ENCODE measurements at regions not wholly inside any gene's neighbourhood (a gene's known extent, or its start where the extent isn't known, plus 50 kb on each side); places are given as distances from the start of the nearest gene placed in this dataset.

DNA sequence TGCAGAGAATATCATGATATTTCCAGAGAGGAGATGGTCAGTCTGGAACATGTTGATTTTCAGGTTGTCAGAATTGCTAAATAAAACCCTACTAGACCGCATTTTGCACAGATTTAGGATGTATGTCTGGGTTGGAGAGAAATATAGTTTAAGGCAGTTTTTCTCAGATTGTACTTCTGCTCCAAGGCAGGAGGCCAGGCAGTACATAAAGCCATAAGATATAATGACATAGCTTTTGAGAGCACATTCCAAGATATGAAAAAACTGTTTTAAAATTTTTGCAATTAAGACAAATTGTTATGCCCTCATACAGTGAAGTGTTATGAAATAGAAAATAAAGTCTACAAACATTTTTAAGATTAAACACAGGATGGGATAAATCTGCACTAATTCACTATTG lies 301.8 kb upstream of the CBLB start:
- Histone ChIP-seq H2AFZ (ENCODE audit: insufficient read depth, low read length, poor library complexity) (no peak overlapping the region), H3K4ac (ENCODE audit: low read depth, low read length) (no peak overlapping the region), H3K18ac (ENCODE audit: low read length) (no peak overlapping the region), H3K9ac (ENCODE audit: low read length) (no peak overlapping the region), H2BK120ac (ENCODE audit: insufficient read depth, low read length, poor library complexity) (no peak overlapping the region), H3K27me3 (ENCODE audit: insufficient read depth, low read length) (no peaks in the 10 kb centered on the region), H3K79me2 (ENCODE audit: control insufficient read depth, insufficient read depth, low read length, poor library complexity) (no peaks in the 10 kb centered on the region), H3K79me1 (ENCODE audit: low read length) (no peaks in the 10 kb centered on the region), H3K4me2 (ENCODE audit: low read length) (no peak overlapping the region), H3K27ac (ENCODE audit: low read depth, low read length) (no peak overlapping the region), H4K8ac (ENCODE audit: low read depth, low read length) (no peak overlapping the region), H4K12ac (ENCODE audit: low read depth, low read length) (no peak overlapping the region), H3K9me3 (ENCODE audit: insufficient read depth, low read depth, low read length) (no peaks in the 10 kb centered on the region), H3K4me1 (ENCODE audit: control insufficient read depth in 1 of 2, insufficient read depth in 2 of 2, low read length in 2 of 2) (no peaks in the 10 kb centered on the region), H2BK5ac (ENCODE audit: low read depth, low read length, poor library complexity) (no peak overlapping the region), H2AK5ac (ENCODE audit: low read length) (no peak overlapping the region), H3K23ac (ENCODE audit: low read length) (no peak overlapping the region), H4K91ac (ENCODE audit: low read depth, low read length) (no peak overlapping the region), H2BK12ac (ENCODE audit: low read length) (no peak overlapping the region), H3K14ac (ENCODE audit: low read length) (no peak overlapping the region), H3K36me3 (ENCODE audit: control insufficient read depth in 1 of 2, insufficient read depth in 2 of 2, low read length in 2 of 2) (no peaks in the 10 kb centered on the region), H3K4me3 (ENCODE audit: low read depth, low read length) (no peak overlapping the region)
- WGBS (ENCODE audit: extremely low coverage, insufficient coverage, insufficient read length), result no CpG with 5 or more reads among the region's 1 CpG
- DNase-seq, result no peak

- Histone ChIP-seq H3K4ac (ENCODE audit: low read depth, low read length) (no peak overlapping the region), H3K18ac (ENCODE audit: low read length) (no peak overlapping the region), H3K4me1 (ENCODE audit: control insufficient read depth in 1 of 2, insufficient read depth in 2 of 2, low read length in 2 of 2) (no peaks in the 10 kb centered on the region), H3K79me2 (ENCODE audit: control insufficient read depth, insufficient read depth, low read length, poor library complexity) (no peaks in the 10 kb centered on the region), H3K4me2 (ENCODE audit: low read length) (no peak overlapping the region), H3K27ac (ENCODE audit: low read depth, low read length) (no peak overlapping the region), H2BK12ac (ENCODE audit: low read length) (no peak overlapping the region), H2BK120ac (ENCODE audit: insufficient read depth, low read length, poor library complexity) (no peak overlapping the region), H3K9ac (ENCODE audit: low read length) (no peak overlapping the region), H4K12ac (ENCODE audit: low read depth, low read length) (no peak overlapping the region), H3K4me3 (ENCODE audit: low read depth, low read length) (no peak overlapping the region), H3K36me3 (ENCODE audit: control insufficient read depth in 1 of 2, insufficient read depth in 2 of 2, low read length in 2 of 2) (no peaks in the 10 kb centered on the region), H2AK5ac (ENCODE audit: low read length) (no peak overlapping the region), H2AFZ (ENCODE audit: insufficient read depth, low read length, poor library complexity) (no peak overlapping the region), H3K9me3 (ENCODE audit: insufficient read depth, low read depth, low read length) (no peaks in the 10 kb centered on the region), H3K79me1 (ENCODE audit: low read length) (no peaks in the 10 kb centered on the region), H3K14ac (ENCODE audit: low read length) (no peak overlapping the region), H3K23ac (ENCODE audit: low read length) (no peak overlapping the region), H4K8ac (ENCODE audit: low read depth, low read length) (no peak overlapping the region), H4K91ac (ENCODE audit: low read depth, low read length) (no peak overlapping the region), H3K27me3 (ENCODE audit: insufficient read depth, low read length) (no peaks in the 10 kb centered on the region), H2BK5ac (ENCODE audit: low read depth, low read length, poor library complexity) (no peak overlapping the region)
- no CpG with 5 or more reads among the region's 4 CpGs for WGBS (ENCODE audit: extremely low coverage, insufficient coverage, insufficient read length)
- DNase-seq, result no peak
These were observed 303.3 kb upstream of the CBLB start for GRCh38 chr3:106172101-106172500.

DNA sequence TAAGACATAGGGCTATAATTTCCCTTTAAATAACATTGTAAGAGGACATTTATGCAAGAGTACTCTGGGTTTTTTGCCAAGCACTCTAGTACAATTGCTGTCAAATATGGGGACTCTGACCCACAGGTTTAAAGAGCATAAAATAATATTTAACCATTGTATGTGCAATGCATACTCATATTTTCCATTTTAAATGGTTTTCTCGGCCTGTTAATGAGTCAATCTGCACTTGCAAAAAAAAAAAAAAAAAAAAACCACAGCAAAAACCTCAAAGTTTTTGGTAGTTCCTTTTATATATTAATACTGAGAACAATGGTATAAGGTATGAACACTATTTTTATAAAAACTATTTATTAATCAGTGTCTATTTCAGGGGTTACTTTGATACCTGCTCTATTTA lies 304.0 kb upstream of the CBLB start:
- no CpG with 5 or more reads among the region's 1 CpG for WGBS (ENCODE audit: extremely low coverage, insufficient coverage, insufficient read length)
- H3K4ac ChIP-seq (ENCODE audit: low read depth, low read length), result no peak overlapping the region
- no peaks in the 10 kb centered on the region for H3K4me1 ChIP-seq (ENCODE audit: control insufficient read depth in 1 of 2, insufficient read depth in 2 of 2, low read length in 2 of 2)
- no peaks in the 10 kb centered on the region for H3K79me1 ChIP-seq (ENCODE audit: low read length)
- H3K18ac ChIP-seq (ENCODE audit: low read length), result no peak overlapping the region
- no peak overlapping the region for H2BK12ac ChIP-seq (ENCODE audit: low read length)
- H3K4me2 ChIP-seq (ENCODE audit: low read length), result no peak overlapping the region
- H3K27ac ChIP-seq (ENCODE audit: low read depth, low read length), result no peak overlapping the region
- H2BK5ac ChIP-seq (ENCODE audit: low read depth, low read length, poor library complexity), result no peak overlapping the region
- no peaks in the 10 kb centered on the region for H3K36me3 ChIP-seq (ENCODE audit: control insufficient read depth in 1 of 2, insufficient read depth in 2 of 2, low read length in 2 of 2)
- H3K4me3 ChIP-seq (ENCODE audit: low read depth, low read length), result no peak overlapping the region
- no peak for DNase-seq
- no peak overlapping the region for H2AK5ac ChIP-seq (ENCODE audit: low read length)
- H2BK120ac ChIP-seq (ENCODE audit: insufficient read depth, low read length, poor library complexity), result no peak overlapping the region
- H3K9me3 ChIP-seq (ENCODE audit: insufficient read depth, low read depth, low read length), result no peaks in the 10 kb centered on the region
- H2AFZ ChIP-seq (ENCODE audit: insufficient read depth, low read length, poor library complexity), result no peak overlapping the region
- H4K12ac ChIP-seq (ENCODE audit: low read depth, low read length), result no peak overlapping the region
- no peak overlapping the region for H4K8ac ChIP-seq (ENCODE audit: low read depth, low read length)
- H4K91ac ChIP-seq (ENCODE audit: low read depth, low read length), result no peak overlapping the region
- H3K14ac ChIP-seq (ENCODE audit: low read length), result no peak overlapping the region
- H3K9ac ChIP-seq (ENCODE audit: low read length), result no peak overlapping the region
- H3K23ac ChIP-seq (ENCODE audit: low read length), result no peak overlapping the region
- no peaks in the 10 kb centered on the region for H3K27me3 ChIP-seq (ENCODE audit: insufficient read depth, low read length)
- no peaks in the 10 kb centered on the region for H3K79me2 ChIP-seq (ENCODE audit: control insufficient read depth, insufficient read depth, low read length, poor library complexity)

- H3K79me1 ChIP-seq (ENCODE audit: low read length), result no peaks in the 10 kb centered on the region
- H3K4me3 ChIP-seq (ENCODE audit: low read depth, low read length), result no peak overlapping the region
- no peak overlapping the region for H2AFZ ChIP-seq (ENCODE audit: insufficient read depth, low read length, poor library complexity)
- H2BK5ac ChIP-seq (ENCODE audit: low read depth, low read length, poor library complexity), result no peak overlapping the region
- no peaks in the 10 kb centered on the region for H3K79me2 ChIP-seq (ENCODE audit: control insufficient read depth, insufficient read depth, low read length, poor library complexity)
- H3K9me3 ChIP-seq (ENCODE audit: insufficient read depth, low read depth, low read length), result no peaks in the 10 kb centered on the region
- no peaks in the 10 kb centered on the region for H3K4me1 ChIP-seq (ENCODE audit: control insufficient read depth in 1 of 2, insufficient read depth in 2 of 2, low read length in 2 of 2)
- no peak overlapping the region for H3K23ac ChIP-seq (ENCODE audit: low read length)
- no peak overlapping the region for H3K14ac ChIP-seq (ENCODE audit: low read length)
- H3K18ac ChIP-seq (ENCODE audit: low read length), result no peak overlapping the region
- H3K36me3 ChIP-seq (ENCODE audit: control insufficient read depth in 1 of 2, insufficient read depth in 2 of 2, low read length in 2 of 2), result no peaks in the 10 kb centered on the region
- no peak overlapping the region for H3K4ac ChIP-seq (ENCODE audit: low read depth, low read length)
- H3K9ac ChIP-seq (ENCODE audit: low read length), result no peak overlapping the region
- no peak overlapping the region for H4K12ac ChIP-seq (ENCODE audit: low read depth, low read length)
- no CpG with 5 or more reads among the region's 1 CpG for WGBS (ENCODE audit: extremely low coverage, insufficient coverage, insufficient read length)
- H3K4me2 ChIP-seq (ENCODE audit: low read length), result no peak overlapping the region
- no peak overlapping the region for H3K27ac ChIP-seq (ENCODE audit: low read depth, low read length)
- H4K91ac ChIP-seq (ENCODE audit: low read depth, low read length), result no peak overlapping the region
- H3K27me3 ChIP-seq (ENCODE audit: insufficient read depth, low read length), result no peaks in the 10 kb centered on the region
- no peak overlapping the region for H4K8ac ChIP-seq (ENCODE audit: low read depth, low read length)
- H2BK120ac ChIP-seq (ENCODE audit: insufficient read depth, low read length, poor library complexity), result no peak overlapping the region
- DNase-seq, result no peak
- H2AK5ac ChIP-seq (ENCODE audit: low read length), result no peak overlapping the region
- H2BK12ac ChIP-seq (ENCODE audit: low read length), result no peak overlapping the region
These were observed 306.5 kb upstream of the CBLB start for GRCh38 chr3:106175276-106175675.

All from trophoblast cell (in vitro differentiated cells and primary cell).